T-cell (primary cell): ENCODE measurements at regions not wholly inside any gene's neighbourhood (a gene's known extent, or its start where the extent isn't known, plus 50 kb on each side); places are given as distances from the start of the nearest gene placed in this dataset.

Experiments used
- ATAC-seq, 4 experiments: fragments of 200-7000 bp in 3 of 4; fragments of 150-1000 bp in 1 of 4; cut with Tn5 transposase; replicated peaks in 1 of 4; 1 replicate in 3 of 4; 2 replicates in 1 of 4; pipeline ENCODE4 v1.10.0; 2021; ENCODE audit warnings: moderate library complexity in 3 of 4, mild to moderate bottlenecking in 2 of 4, moderate number of reproducible peaks in 1 of 4
- CTCF ChIA-PET, 2 donors: fragments of 300-600 bp; sonication (Branson Sonifier 250); formaldehyde crosslinking; loops; one replicate each; lab custom pipeline; 2022; ENCODE audit warnings: antibody characterized with exemption in 2 of 2; lab: Charles Lee
- POLR2A ChIA-PET, 2 donors: fragments of 300-600 bp; sonication (Branson Sonifier 250); formaldehyde crosslinking; loops; one replicate each; lab custom pipeline; 2022; ENCODE audit warnings: antibody characterized with exemption in 2 of 2; lab: Charles Lee
- DNase-seq, 35 experiments: peaks; one replicate each; pipeline versions ENCODE4 v3.0.0 to v3.0.0-alpha.2; 2013 to 2023
- H3K27ac ChIP-seq: one replicate; pipeline ENCODE4 v1.5.1; 2013; ENCODE audit warnings: low read length
- H3K27me3 ChIP-seq, 2 experiments: replicated peaks in 1 of 2; 1 replicate in 1 of 2; 2 replicates in 1 of 2; pipeline versions ENCODE4 v1.6.1 to v1.7.0; 2013; ENCODE audit warnings: low read length in 1 of 2, mixed read lengths in 1 of 2; ENCODE audit not compliant: control insufficient read depth in 2 of 2, insufficient read depth in 2 of 2; ENCODE audit errors: extremely low read depth in 1 of 2
- H3K36me3 ChIP-seq, 2 donors: 1 replicate in 1 of 2; 2 replicates in 1 of 2; pipeline versions ENCODE4 v1.6.1 to v1.7.0; 2013; ENCODE audit warnings: low read length in 1 of 2; ENCODE audit not compliant: control insufficient read depth in 2 of 2, insufficient read depth in 1 of 2; ENCODE audit errors: extremely low read depth in 1 of 2
- H3K4me1 ChIP-seq, 2 experiments: 1 replicate in 1 of 2; 2 replicates in 1 of 2; pipeline versions ENCODE4 v1.6.1 to v1.7.0; 2013; ENCODE audit warnings: low read length in 2 of 2, mixed read lengths in 1 of 2; ENCODE audit not compliant: insufficient read depth in 2 of 2, control insufficient read depth in 1 of 2; ENCODE audit errors: extremely low read depth in 1 of 2
- H3K4me3 ChIP-seq, 2 donors: 1 replicate in 1 of 2; 2 replicates in 1 of 2; pipeline versions ENCODE4 v1.5.1 to v1.7.0; 2013; ENCODE audit warnings: mild to moderate bottlenecking in 2 of 2, low read length in 1 of 2, moderate library complexity in 1 of 2; ENCODE audit not compliant: control insufficient read depth in 1 of 2; ENCODE audit errors: extremely low read depth in 1 of 2
- H3K9me3 ChIP-seq: 2 replicates; pipeline ENCODE4 v1.7.0; 2013
- H3K27ac Mint-ChIP-seq, 2 donors: one replicate each; pipeline ENCODE4 v1.8.0; 2020 to 2021; ENCODE audit warnings: mild to moderate bottlenecking in 2 of 2, mixed read lengths in 2 of 2
- H3K27me3 Mint-ChIP-seq, 2 donors: one replicate each; pipeline ENCODE4 v1.8.0; 2021 to 2022; ENCODE audit warnings: mixed read lengths in 2 of 2
- H3K36me3 Mint-ChIP-seq: one replicate; pipeline ENCODE4 v1.8.0; 2021; ENCODE audit warnings: mixed read lengths
- H3K4me1 Mint-ChIP-seq, 3 donors: one replicate each; pipeline ENCODE4 v1.8.0; 2020 to 2022; ENCODE audit warnings: mixed read lengths in 3 of 3, mild to moderate bottlenecking in 1 of 3
- H3K4me3 Mint-ChIP-seq, 3 donors: one replicate each; pipeline ENCODE4 v1.8.0; 2020 to 2022; ENCODE audit warnings: mild to moderate bottlenecking in 3 of 3, mixed read lengths in 3 of 3, moderate library complexity in 3 of 3
- H3K9me3 Mint-ChIP-seq, 3 donors: one replicate each; pipeline ENCODE4 v1.8.0; 2020 to 2022; ENCODE audit warnings: mixed read lengths in 3 of 3
- WGBS: methylation state at CpG from one replicate; pipeline ENCODE4 v1.1.5; 2013; ENCODE audit warnings: missing lambda C conversion rate; ENCODE audit not compliant: insufficient coverage; 5-methylcytosine and 5-hydroxymethylcytosine counted together

- ChIA-PET CTCF (no interaction called here), POLR2A (no interaction called here)
- Mint-ChIP-seq H3K4me3 (no peak overlapping the region), H3K4me1 (no peaks in the 10 kb centered on the region), H3K9me3 (peaks cover 0 to 3% (median 3%) of the 10 kb centered on the region in 3 donors), H3K27ac (no peak overlapping the region), H3K36me3 (no peaks in the 10 kb centered on the region), H3K27me3 (no peaks in the 10 kb centered on the region)
- Histone ChIP-seq H3K9me3 (no peaks in the 10 kb centered on the region), H3K36me3 (no peaks in the 10 kb centered on the region), H3K4me1 (no peaks in the 10 kb centered on the region), H3K4me3 (no peak overlapping the region), H3K27me3 (no peaks in the 10 kb centered on the region), H3K27ac (no peak overlapping the region)
- ATAC-seq (no peak), DNase-seq (no peak)
- WGBS = no CpG with 5 or more reads among the region's 2 CpGs
Measured at GRCh38 chr9:13613296-13613695, 333.8 kb upstream of the MPDZ start.

- Mint-ChIP-seq H3K9me3 (peaks cover 0 to 8% (median 7%) of the 10 kb centered on the region in 3 donors), H3K4me3 (no peak overlapping the region), H3K4me1 (no peaks in the 10 kb centered on the region), H3K27me3 (no peaks in the 10 kb centered on the region), H3K27ac (no peak overlapping the region), H3K36me3 (no peaks in the 10 kb centered on the region)
- Histone ChIP-seq H3K27ac (no peak overlapping the region), H3K27me3 (no peaks in the 10 kb centered on the region), H3K4me3 (no peak overlapping the region), H3K36me3 (no peaks in the 10 kb centered on the region), H3K9me3 (no peaks in the 10 kb centered on the region), H3K4me1 (no peaks in the 10 kb centered on the region)
- DNase-seq (no peak), ATAC-seq (no peak)
- POLR2A ChIA-PET = no interaction called here
- CTCF ChIA-PET = no interaction called here
- WGBS = no CpG with 5 or more reads among the region's 6 CpGs
Measured at GRCh38 chr9:13608451-13608850, 329.0 kb upstream of the MPDZ start.

- Histone ChIP-seq H3K27me3 (no peaks in the 10 kb centered on the region), H3K4me3 (no peak overlapping the region), H3K36me3 (no peaks in the 10 kb centered on the region), H3K4me1 (no peaks in the 10 kb centered on the region), H3K9me3 (no peaks in the 10 kb centered on the region), H3K27ac (no peak overlapping the region)
- Mint-ChIP-seq H3K36me3 (no peaks in the 10 kb centered on the region), H3K4me1 (no peaks in the 10 kb centered on the region), H3K9me3 (peaks cover 3 to 8% (median 7%) of the 10 kb centered on the region in 3 donors), H3K4me3 (no peak overlapping the region), H3K27ac (no peak overlapping the region), H3K27me3 (no peaks in the 10 kb centered on the region)
- ChIA-PET CTCF (no interaction called here), POLR2A (no interaction called here)
- DNase-seq = no peak
- 57% methylated on average over 2 of the region's 6 CpGs for WGBS
- ATAC-seq = no peak
Measured at GRCh38 chr9:13607481-13608441, 328.3 kb upstream of the MPDZ start.

DNA sequence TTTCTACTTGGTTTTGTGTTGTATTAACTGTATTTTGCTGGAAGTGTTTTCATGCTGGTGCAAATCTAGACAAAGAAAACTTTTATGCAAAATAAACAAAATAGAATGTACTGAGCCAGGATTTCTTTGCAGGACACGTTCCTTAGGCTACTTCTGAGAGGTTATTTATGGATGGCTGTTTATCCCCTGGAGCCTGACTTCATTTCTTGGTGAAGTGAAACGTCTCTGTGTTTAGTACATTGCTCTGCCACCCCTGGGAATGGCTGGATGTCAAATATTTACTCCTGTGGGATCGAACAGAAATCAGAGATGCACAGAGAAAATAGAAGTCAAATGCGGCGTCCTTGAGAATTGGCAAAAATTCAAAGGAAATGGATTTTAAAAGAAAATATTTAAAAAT, 327.1 kb upstream of the MPDZ start:
- ChIA-PET CTCF (no interaction called here), POLR2A (no interaction called here)
- 14% methylated on average over 1 of the region's 5 CpGs for WGBS
- H3K4me3 ChIP-seq = no peak overlapping the region
- no peaks in the 10 kb centered on the region for H3K27me3 ChIP-seq
- Mint-ChIP-seq H3K4me1 (no peaks in the 10 kb centered on the region), H3K27me3 (no peaks in the 10 kb centered on the region), H3K36me3 (no peaks in the 10 kb centered on the region), H3K27ac (no peak overlapping the region), H3K9me3 (peaks cover 4 to 8% (median 7%) of the 10 kb centered on the region in 3 donors), H3K4me3 (no peak overlapping the region)
- H3K9me3 ChIP-seq = no peaks in the 10 kb centered on the region
- H3K4me1 ChIP-seq = no peaks in the 10 kb centered on the region
- DNase-seq (no peak), ATAC-seq (no peak)
- H3K27ac ChIP-seq = no peak overlapping the region
- H3K36me3 ChIP-seq = no peaks in the 10 kb centered on the region

DNA sequence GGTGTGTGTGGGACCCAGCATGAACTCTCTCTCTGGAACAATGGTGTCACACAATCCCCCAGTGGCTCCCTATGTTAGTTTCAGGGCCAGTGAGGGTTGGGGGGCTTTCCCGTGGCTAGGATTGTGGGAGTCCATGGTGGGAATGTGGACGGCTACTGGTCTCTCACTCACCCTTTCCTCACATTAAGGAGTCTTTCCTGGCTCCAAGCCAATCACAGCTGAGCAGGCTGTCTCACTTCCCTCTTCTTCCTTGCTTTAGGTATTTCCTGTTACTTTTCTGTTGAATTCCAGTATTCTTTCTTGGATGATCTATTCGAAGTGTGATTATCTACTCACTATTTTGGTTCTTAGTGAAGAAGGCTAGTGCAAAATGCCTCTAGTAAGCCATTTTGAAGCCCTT, 324.4 kb upstream of the MPDZ start:
- WGBS = 80% methylated on average over 1 of the region's 3 CpGs
- H3K4me1 ChIP-seq = no peaks in the 10 kb centered on the region
- no peaks in the 10 kb centered on the region for H3K36me3 ChIP-seq
- POLR2A ChIA-PET = no interaction called here
- no peak overlapping the region for H3K4me3 ChIP-seq
- no peaks in the 10 kb centered on the region for H3K36me3 Mint-ChIP-seq
- H3K4me1 Mint-ChIP-seq = no peaks in the 10 kb centered on the region
- H3K27me3 ChIP-seq = no peaks in the 10 kb centered on the region
- H3K9me3 Mint-ChIP-seq = peaks cover 4 to 7% (median 5%) of the 10 kb centered on the region in 3 donors
- no peaks in the 10 kb centered on the region for H3K27me3 Mint-ChIP-seq
- no peak overlapping the region for H3K27ac Mint-ChIP-seq
- H3K4me3 Mint-ChIP-seq = no peak overlapping the region
- no peak for DNase-seq
- CTCF ChIA-PET = interaction anchor here in 1 of 2 donors (0.6 kb wide), 1 partner anchor 125 kb away, joined by 3 read pairs; no protein-coding TSS in a partner anchor
- no peak for ATAC-seq
- H3K9me3 ChIP-seq = no peaks in the 10 kb centered on the region
- H3K27ac ChIP-seq = no peak overlapping the region

- no peak overlapping the region for H3K4me3 Mint-ChIP-seq
- ChIA-PET CTCF (no interaction called here), POLR2A (no interaction called here)
- H3K36me3 Mint-ChIP-seq = no peaks in the 10 kb centered on the region
- H3K27ac ChIP-seq = no peak overlapping the region
- no peaks in the 10 kb centered on the region for H3K4me1 Mint-ChIP-seq
- H3K4me1 ChIP-seq = no peaks in the 10 kb centered on the region
- DNase-seq (no peak), ATAC-seq (no peak)
- peaks cover 0 to 8% (median 1%) of the 10 kb centered on the region in 3 donors for H3K9me3 Mint-ChIP-seq
- no peaks in the 10 kb centered on the region for H3K9me3 ChIP-seq
- H3K27me3 Mint-ChIP-seq = no peaks in the 10 kb centered on the region
- no peaks in the 10 kb centered on the region for H3K27me3 ChIP-seq
- no peak overlapping the region for H3K27ac Mint-ChIP-seq
- H3K36me3 ChIP-seq = no peaks in the 10 kb centered on the region
- no peak overlapping the region for H3K4me3 ChIP-seq
Measured at GRCh38 chr9:13598738-13599137, 319.2 kb upstream of the MPDZ start.
